PC-3 (cell line): ENCODE measurements at regions not wholly inside any gene's neighbourhood (a gene's known extent, or its start where the extent isn't known, plus 50 kb on each side); places are given as distances from the start of the nearest gene placed in this dataset.
"Not testable (repeated sequence)": the region's sequence is repeated elsewhere in the genome, so short reads cannot be mapped to it uniquely, and the experiment has no call there.

Experiments
- ATAC-seq: fragments of 200-7000 bp; cut with Tn5 transposase; 2 replicates; pipeline ENCODE4 v1.9.1; 2020; ENCODE audit warnings: mild to moderate bottlenecking, moderate library complexity
- BruUV-seq: library from RNA; stranded (reverse); fragments of 400-500 nt; replicated peaks from 2 replicates; lab custom pipeline; 2021; lab: Mats Ljungman, UMichigan
- CTCF ChIA-PET: fragments of 300-600 bp; sonication (Branson Sonifier 250); formaldehyde crosslinking; loops from one replicate; lab custom pipeline; 2022; ENCODE audit warnings: antibody characterized with exemption; lab: Charles Lee
- POLR2A ChIA-PET: fragments of 300-600 bp; sonication (Branson Sonifier 250); formaldehyde crosslinking; loops from one replicate; lab custom pipeline; 2022; ENCODE audit warnings: antibody characterized with exemption; ENCODE audit not compliant: unreplicated experiment; lab: Charles Lee
- DNase-seq: peaks from one replicate; pipeline ENCODE4 v3.0.0-alpha.2; 2015
- H2AFZ ChIP-seq: fragments of 300-600 bp; sonication (generic); 2 replicates; pipeline ENCODE4 v1.6.0; 2016; ENCODE audit warnings: antibody characterized with exemption, low read length
- H3F3A ChIP-seq: fragments of 300-600 bp; sonication (generic); one replicate; pipeline ENCODE4 v1.6.0; 2017; ENCODE audit warnings: antibody characterized with exemption, low read length, control low read depth, mild to moderate bottlenecking; ENCODE audit not compliant: unreplicated experiment
- H3K27ac ChIP-seq: fragments of 300-600 bp; sonication (generic); 2 replicates; pipeline ENCODE4 v1.5.1; 2016; ENCODE audit warnings: mild to moderate bottlenecking, low read length
- H3K27me3 ChIP-seq: fragments of 300-600 bp; sonication (generic); 2 replicates; pipeline ENCODE4 v1.6.1; 2016; ENCODE audit warnings: low read length, mixed read lengths
- H3K36me3 ChIP-seq: fragments of 300-600 bp; sonication (generic); 2 replicates; pipeline ENCODE4 v1.6.1; 2016; ENCODE audit warnings: low read depth, mixed run types, low read length, mixed read lengths
- H3K4me1 ChIP-seq: fragments of 300-600 bp; sonication (generic); 2 replicates; pipeline ENCODE4 v1.5.1; 2016; ENCODE audit warnings: low read length; ENCODE audit not compliant: insufficient read depth
- H3K4me2 ChIP-seq: fragments of 300-600 bp; sonication (generic); 2 replicates; pipeline ENCODE4 v1.6.0; 2016; ENCODE audit warnings: low read length
- H3K4me3 ChIP-seq: fragments of 300-600 bp; sonication (generic); 2 replicates; pipeline ENCODE4 v1.5.1; 2016; ENCODE audit warnings: mild to moderate bottlenecking, low read length, mixed read lengths
- H3K79me2 ChIP-seq: fragments of 300-600 bp; sonication (generic); 2 replicates; pipeline ENCODE4 v1.6.1; 2017; ENCODE audit warnings: low read length, mixed read lengths
- H3K9ac ChIP-seq: fragments of 300-600 bp; sonication (generic); 2 replicates; pipeline ENCODE4 v1.6.0; 2016; ENCODE audit warnings: mild to moderate bottlenecking, low read length
- H3K9me2 ChIP-seq: fragments of 300-600 bp; sonication (generic); replicated peaks from 2 replicates; pipeline ENCODE4 v1.6.1; 2016; ENCODE audit warnings: mixed run types, low read length, mixed read lengths
- H3K9me3 ChIP-seq: fragments of 300-600 bp; sonication (generic); 2 replicates; pipeline ENCODE4 v1.6.1; 2016; ENCODE audit warnings: low read length, mixed read lengths
- H4K20me1 ChIP-seq: fragments of 300-600 bp; sonication (generic); 2 replicates; pipeline ENCODE4 v1.6.1; 2016; ENCODE audit warnings: low read length, mixed read lengths
- EZH2 ChIP-seq: fragments of 300-600 bp; sonication (generic); IDR thresholded peaks from one replicate; pipeline ENCODE4 v1.6.1; 2017; ENCODE audit warnings: antibody characterized with exemption, mild to moderate bottlenecking, low read length; ENCODE audit not compliant: unreplicated experiment
- EZH2phosphoT487 ChIP-seq: fragments of 300-600 bp; sonication (generic); IDR thresholded peaks from 2 replicates; pipeline ENCODE4 v1.6.1; 2018; ENCODE audit warnings: mild to moderate bottlenecking, antibody characterized with exemption, low read length, borderline replicate concordance
- intact Hi-C: fragments of 100-400 bp; cut with micrococcal nuclease; formaldehyde crosslinking; loops from 2 replicates; pipeline ENCODE4 v1.9.0; 2023
- TF ChIP-seq, protein P1 (sequence below): fragments of 300-600 bp; sonication (generic); conservative IDR thresholded peaks from 2 replicates; pipeline ENCODE4 v1.5.1; 2017; ENCODE audit warnings: antibody characterized with exemption, low read depth, mild to moderate bottlenecking, low read length

DNA sequence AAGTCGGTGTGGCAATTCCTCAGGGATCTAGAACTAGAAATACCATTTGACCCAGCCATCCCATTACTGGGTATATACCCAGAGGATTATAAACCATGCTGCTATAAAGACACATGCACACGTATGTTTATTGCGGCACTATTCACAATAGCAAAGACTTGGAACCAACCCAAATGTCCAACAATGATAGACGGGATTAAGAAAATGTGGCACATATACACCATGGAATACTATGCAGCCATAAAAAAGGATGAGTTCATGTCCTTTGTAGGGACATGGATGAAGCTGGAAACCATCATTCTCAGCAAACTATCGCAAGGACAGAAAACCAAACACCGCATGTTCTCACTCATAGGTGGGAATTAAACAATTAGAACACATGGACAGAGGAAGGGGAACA, 80.6 kb upstream of the ST3GAL5 start:
- BruUV-seq, DNase-seq, H3F3A ChIP-seq, H3K36me3 ChIP-seq, H3K4me2 ChIP-seq, H3K4me3 ChIP-seq, H3K9me3 ChIP-seq, H3K27ac ChIP-seq, POLR2A ChIA-PET, H3K79me2 ChIP-seq, H2AFZ ChIP-seq, H3K4me1 ChIP-seq, ATAC-seq, H3K9me2 ChIP-seq, H3K27me3 ChIP-seq, CTCF ChIA-PET, intact Hi-C loops, H3K9ac ChIP-seq, H4K20me1 ChIP-seq: not testable (repeated sequence)

DNA sequence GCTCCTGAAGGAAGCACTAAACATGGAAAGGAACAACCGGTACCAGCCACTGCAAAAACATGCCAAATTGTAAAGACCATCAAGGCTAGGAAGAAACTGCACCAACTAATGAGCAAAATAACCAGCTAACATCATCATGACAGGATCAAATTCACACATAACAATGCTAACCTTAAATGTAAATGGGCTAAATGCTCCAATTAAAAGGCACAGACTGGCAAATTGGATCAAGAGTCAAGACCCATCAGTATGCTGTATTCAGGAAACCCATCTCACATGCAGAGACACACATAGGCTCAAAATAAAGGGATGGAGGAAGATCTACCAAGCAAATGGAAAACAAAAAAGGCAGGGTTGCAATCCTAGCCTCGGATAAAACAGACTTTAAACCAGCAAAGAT, 77.0 kb upstream of the ST3GAL5 start:
- H3K27me3 ChIP-seq, POLR2A ChIA-PET, H3K79me2 ChIP-seq, H3K9me3 ChIP-seq, H3K36me3 ChIP-seq, H3K9me2 ChIP-seq, H3K4me3 ChIP-seq, H2AFZ ChIP-seq, H3K4me1 ChIP-seq, DNase-seq, H3F3A ChIP-seq, H3K9ac ChIP-seq, intact Hi-C loops, CTCF ChIA-PET, H4K20me1 ChIP-seq, H3K4me2 ChIP-seq, BruUV-seq, H3K27ac ChIP-seq, ATAC-seq: not testable (repeated sequence)

DNA sequence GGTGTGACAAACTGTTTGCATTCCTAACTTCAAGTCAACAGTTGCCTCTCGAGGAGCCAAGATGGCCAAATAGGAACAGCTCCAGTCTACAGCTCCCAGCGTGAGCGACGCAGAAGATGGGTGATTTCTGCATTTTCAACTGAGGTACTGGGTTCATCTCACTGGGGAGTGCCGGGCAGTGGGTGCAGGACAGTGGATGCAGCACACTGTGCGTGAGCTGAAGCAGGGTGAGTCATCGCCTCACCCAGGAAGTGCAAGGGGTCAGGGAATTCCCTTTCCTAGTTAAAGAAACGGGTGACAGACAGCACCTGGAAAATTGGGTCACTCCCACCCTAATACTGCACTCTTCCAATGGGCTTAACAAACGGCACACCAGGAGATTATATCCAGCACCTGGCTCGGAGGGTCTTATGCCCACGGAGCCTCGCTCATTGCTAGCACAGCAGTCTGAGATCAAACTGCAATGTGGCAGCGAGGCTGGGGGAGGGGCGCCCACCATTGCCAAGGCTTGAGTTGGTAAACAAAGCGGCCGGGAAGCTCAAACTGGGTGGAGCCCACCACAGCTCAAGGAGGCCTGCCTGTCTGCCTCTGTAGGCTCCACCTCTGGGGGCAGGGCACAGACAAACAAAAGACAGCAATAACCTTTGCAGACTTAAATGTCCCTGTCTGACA, 75.1 kb upstream of the ST3GAL5 start:
- BruUV-seq, H3K4me3 ChIP-seq, POLR2A ChIA-PET, H3F3A ChIP-seq, H3K9me2 ChIP-seq, H3K4me1 ChIP-seq, CTCF ChIA-PET, ATAC-seq, H4K20me1 ChIP-seq, H3K4me2 ChIP-seq, H3K27me3 ChIP-seq, H3K79me2 ChIP-seq, intact Hi-C loops, H3K9me3 ChIP-seq, H3K36me3 ChIP-seq, H2AFZ ChIP-seq: not testable (repeated sequence)
- peak; percentile 53 for DNase-seq
- Histone ChIP-seq H3K27ac (peak overlapping the region; percentile 58), H3K9ac (peak overlapping the region; percentile 1; the same call in 1 of the 2 replicates)

GRCh38 chr2:85963068-85963467, 74.3 kb upstream of the ST3GAL5 start:
- no peaks in the 10 kb centered on the region for H3K36me3 ChIP-seq
- H3K79me2 ChIP-seq: no peaks in the 10 kb centered on the region
- TF ChIP-seq, protein P1, sequence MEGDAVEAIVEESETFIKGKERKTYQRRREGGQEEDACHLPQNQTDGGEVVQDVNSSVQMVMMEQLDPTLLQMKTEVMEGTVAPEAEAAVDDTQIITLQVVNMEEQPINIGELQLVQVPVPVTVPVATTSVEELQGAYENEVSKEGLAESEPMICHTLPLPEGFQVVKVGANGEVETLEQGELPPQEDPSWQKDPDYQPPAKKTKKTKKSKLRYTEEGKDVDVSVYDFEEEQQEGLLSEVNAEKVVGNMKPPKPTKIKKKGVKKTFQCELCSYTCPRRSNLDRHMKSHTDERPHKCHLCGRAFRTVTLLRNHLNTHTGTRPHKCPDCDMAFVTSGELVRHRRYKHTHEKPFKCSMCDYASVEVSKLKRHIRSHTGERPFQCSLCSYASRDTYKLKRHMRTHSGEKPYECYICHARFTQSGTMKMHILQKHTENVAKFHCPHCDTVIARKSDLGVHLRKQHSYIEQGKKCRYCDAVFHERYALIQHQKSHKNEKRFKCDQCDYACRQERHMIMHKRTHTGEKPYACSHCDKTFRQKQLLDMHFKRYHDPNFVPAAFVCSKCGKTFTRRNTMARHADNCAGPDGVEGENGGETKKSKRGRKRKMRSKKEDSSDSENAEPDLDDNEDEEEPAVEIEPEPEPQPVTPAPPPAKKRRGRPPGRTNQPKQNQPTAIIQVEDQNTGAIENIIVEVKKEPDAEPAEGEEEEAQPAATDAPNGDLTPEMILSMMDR: no peak
- TF ChIP-seq EZH2 (no peak), EZH2phosphoT487 (no peak)
- H3F3A ChIP-seq: no peaks in the 10 kb centered on the region
- intact Hi-C loops: no loop called here
- H4K20me1 ChIP-seq: no peaks in the 10 kb centered on the region
- H3K4me1 ChIP-seq: peaks cover 4% of the 10 kb centered on the region
- BruUV-seq: no TSS peak
- H3K9me3 ChIP-seq: no peaks in the 10 kb centered on the region
- H3K27ac ChIP-seq: peak overlapping the region; percentile 58; the same call in 1 of the 2 replicates
- no peak overlapping the region for H2AFZ ChIP-seq
- POLR2A ChIA-PET: no interaction called here
- no peak for ATAC-seq
- H3K9me2 ChIP-seq: no peaks in the 10 kb centered on the region
- DNase-seq: no peak
- no peaks in the 10 kb centered on the region for H3K27me3 ChIP-seq
- peak overlapping the region; percentile 1; the same call in 1 of the 2 replicates for H3K9ac ChIP-seq
- CTCF ChIA-PET: no interaction called here
- H3K4me2 ChIP-seq: no peak overlapping the region
- H3K4me3 ChIP-seq: no peak overlapping the region
